ENCODE measurements at regions not wholly inside any gene's neighbourhood (a gene's known extent, or its start where the extent isn't known, plus 50 kb on each side); places are given as distances from the start of the nearest gene placed in this dataset.

- 95% methylated on average over 1 of the region's 1 CpG; no CpG with 5 or more reads in 1 of the 2 experiments for WGBS, 2 experiments (ENCODE audit: extremely low coverage in 1 of 2, insufficient coverage in 1 of 2, insufficient read length in 1 of 2, insufficient replicate concordance in 2 of 2, low coverage in 1 of 2, low lambda C conversion rate in 2 of 2, missing lambda C conversion rate in 1 of 2)
- TF ChIP-seq ZNF274 (IDR thresholded peaks at IDR 0.05; ENCODE audit: borderline replicate concordance, extremely low read depth, low read length), result no peak
- TF ChIP-seq KDM4A (IDR thresholded peaks at IDR 0.05; ENCODE audit: low read depth, low read length, severe bottlenecking), result no peak
- TF ChIP-seq BCL11A (IDR thresholded peaks at IDR 0.05; ENCODE audit: low read depth in 2 of 2, low read length in 2 of 2), result no peak
- no peak for TF ChIP-seq RAD21 (IDR thresholded peaks at IDR 0.05 in 1 of 2, conservative IDR thresholded peaks at IDR 0.05 in 1 of 2; ENCODE audit: low read depth in 2 of 2, low read length in 2 of 2)
Measured at GRCh38 chr3:20729185-20729584, 543.2 kb upstream of the SGO1 start.

More at GRCh38 chr3:20729185-20729584, 543.2 kb upstream of the SGO1 start:
- no peak overlapping the region for H3K27ac ChIP-seq (ENCODE audit: low read depth, low read length)
- no peak overlapping the region for H3K4me2 ChIP-seq (ENCODE audit: insufficient read depth in 1 of 2, low read depth in 2 of 2, low read length in 2 of 2)
- H3K18ac ChIP-seq (ENCODE audit: extremely low read depth, low read length), result no peak overlapping the region
- no peak overlapping the region for H2BK15ac ChIP-seq (ENCODE audit: low read length)
- 0 out of 2 replicates have a peak overlapping the region, but pooled peaks have one; percentile 51 for H4K8ac ChIP-seq (ENCODE audit: extremely low read depth, insufficient read depth, low read length)
- no peak overlapping the region for H3K14ac ChIP-seq (ENCODE audit: insufficient read length)
- ChIA-PET POLR2A (ENCODE audit: partially characterized antibody) (no interaction called here), CTCF (ENCODE audit: partially characterized antibody) (interaction anchor here (0.6 kb wide), 1 partner anchor 111 kb away, joined by 3 read pairs; no protein-coding TSS in a partner anchor)
- DNase-seq (ENCODE audit: low read depth in 1 of 2, low spot score in 2 of 2) (no peak), FAIRE-seq (no peak)
- H2AK5ac ChIP-seq (ENCODE audit: low read depth, low read length), result no peak overlapping the region
- no peaks in the 10 kb centered on the region for H3K23me2 ChIP-seq (ENCODE audit: low read depth, low read length)
- no peak overlapping the region for H3K9ac ChIP-seq (replicated peaks in 1 of 4; ENCODE audit: extremely low read depth in 1 of 4, low read depth in 3 of 4, low read length in 3 of 4)
- no peaks in the 10 kb centered on the region for H3K79me2 ChIP-seq (ENCODE audit: control insufficient read depth in 1 of 2, insufficient read depth in 2 of 2, low read length in 2 of 2)
- H2BK20ac ChIP-seq (ENCODE audit: low read length), result no peak overlapping the region
- no peak overlapping the region for H3K4me3 ChIP-seq (ENCODE audit: extremely low read depth in 1 of 4, insufficient read depth in 2 of 4, low read depth in 3 of 4, low read length in 4 of 4)
- no peak overlapping the region for H2BK5ac ChIP-seq (ENCODE audit: low read depth, low read length)
- H3K9me3 ChIP-seq (ENCODE audit: insufficient read depth in 2 of 2, low read depth in 1 of 2, low read length in 1 of 2), result no peaks in the 10 kb centered on the region
- no peak overlapping the region for H4K5ac ChIP-seq (ENCODE audit: insufficient read length, low read depth, low read length)
- no peaks in the 10 kb centered on the region for H4K20me1 ChIP-seq (replicated peaks in 1 of 2; ENCODE audit: control insufficient read depth in 1 of 2, insufficient read depth in 2 of 2, low read length in 2 of 2)
- no peaks in the 10 kb centered on the region for H3K4me1 ChIP-seq (replicated peaks in 1 of 4; ENCODE audit: control insufficient read depth in 3 of 4, insufficient read depth in 4 of 4, low read length in 3 of 4)
- no peak overlapping the region for H3K4ac ChIP-seq (replicated peaks; ENCODE audit: insufficient read length, low read depth, low read length)
- H2BK12ac ChIP-seq (ENCODE audit: low read depth, low read length), result no peak overlapping the region
- H3K56ac ChIP-seq (replicated peaks; ENCODE audit: insufficient read length, low read depth, low read length), result no peak overlapping the region
- H3K23ac ChIP-seq (ENCODE audit: insufficient read length), result no peak overlapping the region
- H3K27me3 ChIP-seq (replicated peaks in 1 of 4; ENCODE audit: control insufficient read depth in 3 of 4, extremely low read depth in 1 of 4, insufficient read depth in 3 of 4, low read length in 3 of 4), result no peaks in the 10 kb centered on the region
- no peak overlapping the region for H2BK120ac ChIP-seq (replicated peaks; ENCODE audit: low read depth, low read length)
- H4K91ac ChIP-seq (replicated peaks; ENCODE audit: insufficient read length, low read length), result no peak overlapping the region
- no peaks in the 10 kb centered on the region for H3K79me1 ChIP-seq (ENCODE audit: low read depth, low read length)
- H3K36me3 ChIP-seq (ENCODE audit: control insufficient read depth in 2 of 4, insufficient read depth in 4 of 4, low read length in 3 of 4), result no peaks in the 10 kb centered on the region
- no peak overlapping the region for H2AFZ ChIP-seq (ENCODE audit: low read length)
